Neutrophil (primary cell): ENCODE measurements at regions not wholly inside any gene's neighbourhood (a gene's known extent, or its start where the extent isn't known, plus 50 kb on each side); places are given as distances from the start of the nearest gene placed in this dataset.

ENCODE experiments used
- H3K27ac ChIP-seq: fragments of 200-600 bp; sonication (generic); 2 replicates; pipeline ENCODE4 v1.5.1; 2016; ENCODE audit warnings: mild to moderate bottlenecking, moderate library complexity
- H3K27me3 ChIP-seq: fragments of 200-600 bp; sonication (generic); 2 replicates; pipeline ENCODE4 v1.6.0; 2016; ENCODE audit warnings: mild to moderate bottlenecking
- H3K36me3 ChIP-seq: fragments of 200-600 bp; sonication (generic); 2 replicates; pipeline ENCODE4 v1.5.1; 2017
- H3K4me1 ChIP-seq, 2 experiments: fragments of 200-600 bp in 1 of 2; sonication (generic) in 1 of 2; 1 replicate in 1 of 2; 2 replicates in 1 of 2; pipeline versions ENCODE4 v1.5.1 to v1.6.1; 2013 to 2016; ENCODE audit warnings: low read depth in 1 of 2, low read length in 1 of 2, mild to moderate bottlenecking in 1 of 2, moderate library complexity in 1 of 2; ENCODE audit not compliant: control insufficient read depth in 1 of 2, insufficient read depth in 1 of 2
- H3K4me3 ChIP-seq, 2 experiments: fragments of 200-600 bp in 1 of 2; sonication (generic) in 1 of 2; 1 replicate in 1 of 2; 2 replicates in 1 of 2; pipeline ENCODE4 v1.5.1; 2013 to 2016; ENCODE audit warnings: low read depth in 1 of 2, low read length in 1 of 2, mild to moderate bottlenecking in 1 of 2, moderate library complexity in 1 of 2
- H3K9me3 ChIP-seq: fragments of 200-600 bp; sonication (generic); 2 replicates; pipeline ENCODE4 v1.5.1; 2016
- CTCF ChIP-seq: fragments of 200-600 bp; sonication (generic); IDR thresholded peaks from 2 replicates; pipeline ENCODE4 v1.5.1; 2016; ENCODE audit warnings: antibody characterized with exemption

DNA sequence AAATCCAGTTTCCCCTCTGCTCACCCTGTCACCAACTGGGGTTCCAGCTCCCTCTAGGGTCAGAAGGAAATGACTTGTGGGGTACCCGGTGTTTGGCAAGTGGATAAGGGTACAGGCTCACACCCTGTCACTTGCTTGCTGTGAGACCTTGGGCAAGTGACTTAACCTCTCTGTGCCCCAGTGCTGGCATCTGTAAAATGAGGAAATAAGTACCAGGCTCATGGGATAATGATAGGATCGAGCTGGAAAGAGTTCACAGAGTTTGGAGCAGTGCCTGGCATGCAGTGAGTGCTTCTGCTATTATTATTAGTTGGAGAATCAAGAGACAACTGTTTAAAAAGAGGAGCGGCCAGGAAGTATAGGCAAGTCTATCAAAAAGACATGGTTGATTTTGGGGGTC is 53.7 kb upstream of the DLX4 start:
- Histone ChIP-seq H3K9me3 (no peaks in the 10 kb centered on the region), H3K4me3 (no peak overlapping the region), H3K27me3 (peaks cover 76% of the 10 kb centered on the region), H3K27ac (no peak overlapping the region), H3K36me3 (no peaks in the 10 kb centered on the region), H3K4me1 (no peaks in the 10 kb centered on the region)
- TF ChIP-seq CTCF = no peak

GRCh38 chr17:49915670-49916069 is 53.3 kb upstream of the DLX4 start:
- Histone ChIP-seq H3K27me3 (peaks cover 74% of the 10 kb centered on the region), H3K36me3 (no peaks in the 10 kb centered on the region), H3K9me3 (no peaks in the 10 kb centered on the region), H3K4me3 (no peak overlapping the region), H3K27ac (no peak overlapping the region), H3K4me1 (no peaks in the 10 kb centered on the region)
- no peak for TF ChIP-seq CTCF

DNA sequence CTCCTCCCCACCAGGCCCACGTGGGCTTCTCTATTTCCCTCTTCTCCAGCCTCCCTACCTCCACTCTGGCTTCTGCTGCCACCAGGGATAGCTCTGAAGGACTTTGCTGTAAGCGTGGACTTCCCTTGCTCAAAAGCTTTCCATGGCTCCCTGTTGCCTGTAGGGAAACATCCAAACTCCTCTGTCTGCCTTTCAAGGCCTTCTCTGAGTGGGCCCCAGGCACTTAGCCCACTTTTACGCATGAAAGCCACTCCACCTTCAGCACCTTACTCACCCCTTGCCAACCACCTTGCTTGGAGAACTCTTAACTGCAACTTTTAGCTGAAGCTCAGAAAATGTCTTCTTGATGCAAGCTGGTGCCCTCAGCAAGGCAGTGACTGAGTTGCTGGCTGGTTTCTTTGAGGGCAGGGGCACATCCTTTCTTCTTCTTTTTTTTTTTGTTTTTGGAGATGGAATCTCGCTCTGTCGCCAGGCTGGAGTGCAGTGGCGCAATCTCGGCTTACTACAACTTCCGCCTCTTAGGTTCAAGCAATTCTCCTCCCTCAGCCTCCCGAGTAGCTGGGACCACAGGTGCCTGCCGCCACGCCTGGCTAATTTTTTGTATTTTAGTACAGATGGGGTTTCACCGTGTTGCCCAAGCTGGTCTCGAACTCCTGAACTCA is 52.0 kb upstream of the DLX4 start:
- Histone ChIP-seq H3K4me3 (no peak overlapping the region), H3K36me3 (no peaks in the 10 kb centered on the region), H3K27me3 (peaks cover 69% of the 10 kb centered on the region), H3K4me1 (no peaks in the 10 kb centered on the region), H3K9me3 (no peaks in the 10 kb centered on the region), H3K27ac (no peak overlapping the region)
- TF ChIP-seq CTCF = no peak

DNA sequence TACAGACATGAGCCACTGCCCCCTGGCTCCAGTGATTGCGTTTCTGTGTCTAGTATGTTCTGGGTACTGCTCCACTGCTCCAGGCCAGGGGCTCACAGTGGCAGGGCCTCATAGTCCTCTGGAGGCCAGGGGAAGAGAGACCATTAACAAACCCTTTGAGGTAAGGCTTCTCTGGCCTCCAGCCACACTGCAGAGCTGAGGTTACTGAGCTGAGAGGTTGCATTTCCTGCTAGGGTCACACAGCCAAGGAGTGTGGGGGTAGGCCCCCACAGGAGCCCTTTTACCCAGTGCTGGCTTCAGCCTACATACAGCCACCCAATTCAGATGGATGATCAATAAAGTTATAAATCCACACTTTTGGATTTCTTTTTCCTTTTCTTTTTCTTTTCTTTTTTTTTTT is 50.4 kb upstream of the DLX4 start:
- H3K36me3 ChIP-seq = no peaks in the 10 kb centered on the region
- TF ChIP-seq CTCF = no peak
- peaks cover 65% of the 10 kb centered on the region for H3K27me3 ChIP-seq
- no peaks in the 10 kb centered on the region for H3K9me3 ChIP-seq
- H3K27ac ChIP-seq = no peak overlapping the region
- H3K4me1 ChIP-seq = no peaks in the 10 kb centered on the region
- H3K4me3 ChIP-seq = no peak overlapping the region
